Ascending aorta (tissue), 2 donors: ENCODE measurements at regions not wholly inside any gene's neighbourhood (a gene's known extent, or its start where the extent isn't known, plus 50 kb on each side); places are given as distances from the start of the nearest gene placed in this dataset.

Source experiments
- DNase-seq, 2 donors: peaks; one replicate each; pipeline ENCODE4 v3.0.0-alpha.2; 2019; ENCODE audit warnings: low spot score in 2 of 2
- H3K27ac ChIP-seq, 2 donors: fragments of 200-600 bp; sonication (generic); one replicate each; pipeline ENCODE4 v1.5.1; 2016 to 2017; ENCODE audit warnings: mild to moderate bottlenecking in 1 of 2
- H3K27me3 ChIP-seq: fragments of 200-600 bp; sonication (generic); one replicate; pipeline ENCODE4 v1.5.1; 2017
- H3K36me3 ChIP-seq, 2 donors: fragments of 200-600 bp; sonication (generic); one replicate each; pipeline ENCODE4 v1.5.1; 2016
- H3K4me1 ChIP-seq, 2 donors: fragments of 200-600 bp; sonication (generic); one replicate each; pipeline ENCODE4 v1.5.1; 2016 to 2017; ENCODE audit warnings: mild to moderate bottlenecking in 1 of 2
- H3K4me3 ChIP-seq, 2 donors: fragments of 200-600 bp; sonication (generic); one replicate each; pipeline ENCODE4 v1.5.1; 2016 to 2017; ENCODE audit warnings: mild to moderate bottlenecking in 1 of 2
- H3K9me3 ChIP-seq, 2 donors: fragments of 200-600 bp; sonication (generic); one replicate each; pipeline ENCODE4 v1.5.1; 2016
- intact Hi-C: fragments of 100-400 bp; cut with DNase I; formaldehyde crosslinking; loops from one replicate; pipeline ENCODE4 v1.15.1; 2023
- TF ChIP-seq, protein P1 (sequence below), 3 experiments: fragments of 200-600 bp in 2 of 3; fragments of 450-650 bp in 1 of 3; sonication (generic) in 2 of 3; IDR thresholded peaks; one replicate each; pipeline ENCODE4 v1.5.1; 2016 to 2019; ENCODE audit warnings: antibody characterized with exemption in 3 of 3, mild to moderate bottlenecking in 1 of 3, moderate library complexity in 1 of 3

DNA sequence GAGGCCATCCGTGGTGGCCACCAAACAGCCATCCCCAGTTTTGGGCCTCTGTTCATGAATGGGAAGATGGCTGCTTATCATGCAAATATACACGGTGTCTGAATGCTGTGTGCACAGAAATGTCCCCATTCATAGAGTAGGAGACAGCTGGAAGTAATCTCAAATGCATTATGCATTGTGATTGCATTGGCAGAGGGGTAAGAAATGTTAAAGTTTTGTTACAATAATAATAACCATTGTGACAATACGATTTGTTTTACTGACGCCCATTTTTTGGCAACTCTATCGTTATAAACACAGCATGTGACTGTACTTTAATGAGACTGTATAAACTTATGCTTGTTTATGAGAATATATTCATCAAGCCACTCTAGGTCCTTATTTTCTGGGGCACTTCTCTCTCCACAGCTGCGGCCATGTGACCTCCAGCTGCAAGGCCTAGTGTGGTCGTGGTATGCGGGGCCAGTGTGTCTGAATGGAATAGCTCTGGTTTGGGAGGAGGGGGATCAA is 474.3 kb downstream of the VRK1 start:
- no peaks in the 10 kb centered on the region for H3K9me3 ChIP-seq
- DNase-seq = no peak
- no peak overlapping the region for H3K27ac ChIP-seq
- intact Hi-C loops = no loop called here
- TF ChIP-seq, protein P1, sequence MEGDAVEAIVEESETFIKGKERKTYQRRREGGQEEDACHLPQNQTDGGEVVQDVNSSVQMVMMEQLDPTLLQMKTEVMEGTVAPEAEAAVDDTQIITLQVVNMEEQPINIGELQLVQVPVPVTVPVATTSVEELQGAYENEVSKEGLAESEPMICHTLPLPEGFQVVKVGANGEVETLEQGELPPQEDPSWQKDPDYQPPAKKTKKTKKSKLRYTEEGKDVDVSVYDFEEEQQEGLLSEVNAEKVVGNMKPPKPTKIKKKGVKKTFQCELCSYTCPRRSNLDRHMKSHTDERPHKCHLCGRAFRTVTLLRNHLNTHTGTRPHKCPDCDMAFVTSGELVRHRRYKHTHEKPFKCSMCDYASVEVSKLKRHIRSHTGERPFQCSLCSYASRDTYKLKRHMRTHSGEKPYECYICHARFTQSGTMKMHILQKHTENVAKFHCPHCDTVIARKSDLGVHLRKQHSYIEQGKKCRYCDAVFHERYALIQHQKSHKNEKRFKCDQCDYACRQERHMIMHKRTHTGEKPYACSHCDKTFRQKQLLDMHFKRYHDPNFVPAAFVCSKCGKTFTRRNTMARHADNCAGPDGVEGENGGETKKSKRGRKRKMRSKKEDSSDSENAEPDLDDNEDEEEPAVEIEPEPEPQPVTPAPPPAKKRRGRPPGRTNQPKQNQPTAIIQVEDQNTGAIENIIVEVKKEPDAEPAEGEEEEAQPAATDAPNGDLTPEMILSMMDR (IDR thresholded peaks at IDR 0.05) = no peak
- H3K27me3 ChIP-seq = no peaks in the 10 kb centered on the region
- no peaks in the 10 kb centered on the region for H3K4me1 ChIP-seq
- H3K36me3 ChIP-seq = no peaks in the 10 kb centered on the region
- H3K4me3 ChIP-seq = no peak overlapping the region

DNA sequence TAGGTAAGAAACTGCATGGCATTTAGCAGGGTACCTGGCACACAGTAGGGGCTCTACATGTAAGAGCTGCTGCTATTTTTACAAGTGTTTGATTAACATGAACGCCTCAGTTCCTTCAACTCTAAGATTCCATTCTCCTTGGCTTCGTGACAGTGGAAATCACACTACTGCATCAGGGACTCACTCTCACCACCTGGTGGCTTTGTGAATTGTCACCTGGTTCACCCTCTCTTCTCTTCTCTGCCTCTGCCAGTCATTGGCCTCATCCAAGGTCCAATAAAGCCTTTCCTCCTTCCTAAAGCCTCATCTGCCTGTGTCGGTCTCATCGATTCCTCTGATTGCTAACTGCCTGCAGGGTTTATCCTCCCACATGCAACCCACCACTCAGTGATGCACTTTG is 476.4 kb downstream of the VRK1 start:
- intact Hi-C loops = no loop called here
- no peak overlapping the region for H3K4me3 ChIP-seq
- H3K36me3 ChIP-seq = no peaks in the 10 kb centered on the region
- TF ChIP-seq, protein P1 (IDR thresholded peaks at IDR 0.05) = no peak
- no peaks in the 10 kb centered on the region for H3K4me1 ChIP-seq
- H3K27ac ChIP-seq = no peak overlapping the region
- H3K27me3 ChIP-seq = no peaks in the 10 kb centered on the region
- DNase-seq = no peak
- no peaks in the 10 kb centered on the region for H3K9me3 ChIP-seq

DNA sequence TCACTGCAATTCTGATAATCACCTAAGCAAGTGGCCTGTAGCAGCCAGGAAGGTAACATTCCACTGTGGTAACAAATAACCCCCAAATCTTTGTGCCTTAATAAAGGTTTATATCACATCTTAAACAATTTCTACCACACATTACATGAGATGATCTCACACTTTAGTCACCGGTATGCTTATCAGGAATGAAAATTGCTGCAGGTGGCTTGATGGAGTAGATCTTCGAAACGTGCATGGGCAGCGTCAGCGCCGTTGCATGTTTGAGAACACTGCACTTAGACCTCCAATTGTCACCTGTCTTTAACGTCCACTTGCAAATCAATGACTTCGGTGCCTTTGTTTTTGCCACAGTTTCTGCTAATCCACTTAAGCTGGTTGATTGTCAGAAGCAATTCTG is 477.4 kb downstream of the VRK1 start:
- intact Hi-C loops = no loop called here

DNA sequence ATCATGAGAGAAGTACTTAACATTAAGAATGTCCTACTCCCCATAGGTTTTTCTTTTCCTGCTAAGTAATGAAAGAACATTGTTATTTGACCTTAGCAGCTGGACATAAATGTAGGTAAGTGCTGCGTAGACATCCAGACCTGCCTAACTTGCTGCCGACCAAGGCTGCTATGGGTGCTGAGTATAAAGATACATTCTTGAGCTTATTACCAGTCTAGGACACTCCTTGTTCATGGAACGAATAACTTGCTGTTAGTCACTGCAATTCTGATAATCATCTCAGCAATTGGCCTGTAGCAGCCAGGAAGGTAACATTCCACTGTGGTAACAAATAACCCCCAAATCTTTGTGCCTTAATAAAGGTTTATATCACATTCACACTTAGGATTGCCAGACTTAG is 478.1 kb downstream of the VRK1 start:
- no peaks in the 10 kb centered on the region for H3K9me3 ChIP-seq
- no peak overlapping the region for H3K4me3 ChIP-seq
- no peaks in the 10 kb centered on the region for H3K36me3 ChIP-seq
- TF ChIP-seq, protein P1 (IDR thresholded peaks at IDR 0.05) = no peak
- H3K27me3 ChIP-seq = no peaks in the 10 kb centered on the region
- DNase-seq = no peak
- no peaks in the 10 kb centered on the region for H3K4me1 ChIP-seq
- no peak overlapping the region for H3K27ac ChIP-seq
- intact Hi-C loops = no loop called here

More for the DNA sequence above, 477.4 kb downstream of the VRK1 start:
- H3K4me3 ChIP-seq = no peak overlapping the region
- no peak overlapping the region for H3K27ac ChIP-seq
- H3K27me3 ChIP-seq = no peaks in the 10 kb centered on the region
- TF ChIP-seq, protein P1 (IDR thresholded peaks at IDR 0.05) = no peak
- H3K9me3 ChIP-seq = no peaks in the 10 kb centered on the region
- DNase-seq = no peak
- no peaks in the 10 kb centered on the region for H3K36me3 ChIP-seq
- no peaks in the 10 kb centered on the region for H3K4me1 ChIP-seq

DNA sequence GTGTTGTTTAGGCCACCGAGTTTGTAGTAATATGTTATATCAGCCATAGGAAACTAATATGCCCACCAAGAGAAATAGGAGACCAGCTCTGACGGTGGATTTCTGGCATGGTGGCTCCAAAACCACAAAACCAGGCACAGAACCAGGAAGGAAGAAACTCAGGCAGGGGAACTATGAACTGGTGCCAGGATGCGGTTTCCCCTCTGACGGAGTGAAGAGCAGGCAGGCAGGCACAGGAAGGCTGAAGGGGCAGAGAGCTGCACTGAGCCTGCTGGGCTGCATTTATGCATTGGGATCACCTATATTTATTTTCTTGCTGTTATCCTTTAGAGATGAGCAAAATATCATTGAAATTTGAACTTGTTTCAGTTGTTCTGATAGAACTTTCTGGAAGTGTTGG is 479.4 kb downstream of the VRK1 start:
- H3K27me3 ChIP-seq = no peaks in the 10 kb centered on the region
- H3K9me3 ChIP-seq = no peaks in the 10 kb centered on the region
- no peak for DNase-seq
- intact Hi-C loops = no loop called here
- no peak overlapping the region for H3K27ac ChIP-seq
- TF ChIP-seq, protein P1 (IDR thresholded peaks at IDR 0.05) = no peak
- H3K36me3 ChIP-seq = no peaks in the 10 kb centered on the region
- H3K4me1 ChIP-seq = no peaks in the 10 kb centered on the region
- no peak overlapping the region for H3K4me3 ChIP-seq

DNA sequence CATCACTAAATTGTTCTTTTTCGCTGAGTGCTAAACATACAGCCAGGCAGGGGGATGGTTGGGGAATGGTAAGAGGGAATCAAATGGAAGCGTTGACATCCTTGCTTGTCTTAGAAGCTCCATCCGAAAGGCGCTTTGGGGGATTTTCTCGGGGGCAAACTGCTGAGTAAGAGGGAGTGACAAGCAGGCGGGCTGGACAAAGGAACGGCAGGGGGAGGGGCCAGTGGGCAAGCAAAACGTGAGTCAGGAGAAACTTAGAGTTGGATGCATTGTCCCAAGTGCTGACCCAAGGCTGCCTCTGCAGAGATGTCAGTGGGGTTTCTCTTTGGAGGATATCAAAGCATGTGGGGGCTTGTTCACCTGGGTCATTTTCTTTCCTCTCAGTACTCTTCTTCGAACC is 480.5 kb downstream of the VRK1 start:
- no peak overlapping the region for H3K27ac ChIP-seq
- no peaks in the 10 kb centered on the region for H3K27me3 ChIP-seq
- intact Hi-C loops = no loop called here
- no peak overlapping the region for H3K4me3 ChIP-seq
- TF ChIP-seq, protein P1 (IDR thresholded peaks at IDR 0.05) = no peak
- H3K36me3 ChIP-seq = no peaks in the 10 kb centered on the region
- H3K4me1 ChIP-seq = no peaks in the 10 kb centered on the region
- no peaks in the 10 kb centered on the region for H3K9me3 ChIP-seq
- no peak for DNase-seq
